ENCODE measurements at regions not wholly inside any gene's neighbourhood (a gene's known extent, or its start where the extent isn't known, plus 50 kb on each side); places are given as distances from the start of the nearest gene placed in this dataset.
"Not testable (repeated sequence)": the region's sequence is repeated elsewhere in the genome, so short reads cannot be mapped to it uniquely, and the experiment has no call there.

DNA sequence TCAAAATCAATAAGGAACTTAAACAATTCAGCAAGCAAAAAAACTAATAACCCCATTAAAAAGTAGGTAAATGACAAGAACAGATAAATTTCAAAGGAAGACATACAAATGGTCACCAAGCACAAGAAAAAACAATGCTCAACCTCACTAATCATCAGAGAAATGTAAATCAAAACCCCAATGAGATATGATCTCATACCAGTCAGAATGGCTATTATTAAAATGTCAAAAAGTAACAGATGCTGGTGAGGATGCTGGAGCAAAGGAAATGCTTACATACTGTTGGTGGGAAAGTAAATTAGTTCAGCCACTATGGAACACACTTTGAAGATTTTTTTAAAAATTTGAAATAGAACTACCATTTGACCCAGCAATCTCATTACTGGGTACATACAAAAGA lies 538.0 kb downstream of the TMX3 start:
- H3K4me3 ChIP-seq = no peak overlapping the region
- peaks cover 9% of the 10 kb centered on the region for H3K9me3 ChIP-seq (replicated peaks)
- no peak overlapping the region for H3K27ac ChIP-seq (replicated peaks)
- no peaks in the 10 kb centered on the region for H3K36me3 ChIP-seq
- intact Hi-C loops (cut with micrococcal nuclease) = no loop called here
- DNase-seq = no peak
- no peaks in the 10 kb centered on the region for H3K27me3 ChIP-seq (ENCODE audit: low read depth)
- no peaks in the 10 kb centered on the region for H3K4me1 ChIP-seq
- TF ChIP-seq, protein P1, sequence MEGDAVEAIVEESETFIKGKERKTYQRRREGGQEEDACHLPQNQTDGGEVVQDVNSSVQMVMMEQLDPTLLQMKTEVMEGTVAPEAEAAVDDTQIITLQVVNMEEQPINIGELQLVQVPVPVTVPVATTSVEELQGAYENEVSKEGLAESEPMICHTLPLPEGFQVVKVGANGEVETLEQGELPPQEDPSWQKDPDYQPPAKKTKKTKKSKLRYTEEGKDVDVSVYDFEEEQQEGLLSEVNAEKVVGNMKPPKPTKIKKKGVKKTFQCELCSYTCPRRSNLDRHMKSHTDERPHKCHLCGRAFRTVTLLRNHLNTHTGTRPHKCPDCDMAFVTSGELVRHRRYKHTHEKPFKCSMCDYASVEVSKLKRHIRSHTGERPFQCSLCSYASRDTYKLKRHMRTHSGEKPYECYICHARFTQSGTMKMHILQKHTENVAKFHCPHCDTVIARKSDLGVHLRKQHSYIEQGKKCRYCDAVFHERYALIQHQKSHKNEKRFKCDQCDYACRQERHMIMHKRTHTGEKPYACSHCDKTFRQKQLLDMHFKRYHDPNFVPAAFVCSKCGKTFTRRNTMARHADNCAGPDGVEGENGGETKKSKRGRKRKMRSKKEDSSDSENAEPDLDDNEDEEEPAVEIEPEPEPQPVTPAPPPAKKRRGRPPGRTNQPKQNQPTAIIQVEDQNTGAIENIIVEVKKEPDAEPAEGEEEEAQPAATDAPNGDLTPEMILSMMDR (IDR thresholded peaks at IDR 0.05; ENCODE audit: borderline replicate concordance) = no peak

DNA sequence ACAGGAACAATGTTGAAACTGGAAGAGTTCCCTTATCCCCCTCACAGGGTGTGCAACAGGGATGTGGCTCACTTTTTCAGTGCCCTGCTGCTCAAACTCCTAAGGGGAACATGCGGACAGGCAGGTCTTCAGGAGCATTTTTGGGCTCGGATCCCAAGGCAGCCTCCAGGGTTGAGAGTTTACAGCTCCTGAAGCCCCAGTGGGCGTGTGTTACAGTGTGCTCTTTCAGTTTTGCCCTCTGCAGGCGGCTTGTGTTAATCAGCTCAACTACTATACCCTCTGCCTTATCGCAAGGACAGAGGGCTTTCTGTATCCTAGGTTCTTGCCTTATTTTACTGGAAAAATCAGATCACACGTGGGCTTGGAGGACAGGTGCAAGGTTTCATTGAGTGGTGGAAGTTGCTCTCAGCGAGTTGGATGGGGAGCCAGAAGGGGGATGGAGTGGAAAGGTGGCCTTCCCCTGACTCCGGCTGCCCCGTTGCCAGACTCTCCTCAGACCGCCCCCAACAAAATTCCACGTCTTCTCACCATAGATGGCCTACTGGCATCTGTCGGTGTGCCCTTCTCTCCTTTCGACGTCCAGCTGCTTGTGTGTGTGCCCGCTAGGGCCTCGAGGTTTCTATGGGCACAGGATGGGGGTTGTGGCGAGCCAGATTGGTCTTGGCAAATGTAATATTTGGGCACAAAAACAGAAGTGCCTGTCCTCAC lies 541.9 kb downstream of the TMX3 start:
- no peak for DNase-seq
- Histone ChIP-seq H3K9me3 (replicated peaks) (peaks cover 25% of the 10 kb centered on the region), H3K4me3 (no peak overlapping the region), H3K36me3 (no peaks in the 10 kb centered on the region), H3K27ac (replicated peaks) (no peak overlapping the region), H3K27me3 (ENCODE audit: low read depth) (no peaks in the 10 kb centered on the region), H3K4me1 (no peaks in the 10 kb centered on the region)
- TF ChIP-seq, protein P1 (IDR thresholded peaks at IDR 0.05; ENCODE audit: borderline replicate concordance) = no peak
- intact Hi-C loops (cut with micrococcal nuclease) = no loop called here

DNA sequence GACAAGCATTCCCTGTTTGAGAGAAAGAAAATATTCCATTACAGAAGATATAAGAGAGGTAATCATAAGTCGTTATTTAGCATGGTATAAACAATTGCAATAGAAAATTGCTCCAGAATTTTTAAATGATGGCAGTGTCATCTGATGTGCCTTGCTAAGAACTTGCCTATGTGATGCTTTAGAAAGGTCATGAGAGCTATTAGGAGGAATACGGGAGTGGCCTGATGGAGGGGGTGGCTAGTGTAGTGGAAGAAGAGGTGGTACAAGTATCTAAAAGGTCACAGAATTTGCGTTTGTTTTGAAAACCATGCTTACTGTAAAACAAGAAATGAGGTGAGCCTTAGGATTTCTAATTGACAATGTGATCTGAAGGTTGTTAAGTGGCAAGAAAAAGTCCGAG lies 550.0 kb downstream of the TMX3 start:
- Histone ChIP-seq H3K36me3 (no peaks in the 10 kb centered on the region), H3K4me1 (no peaks in the 10 kb centered on the region), H3K9me3 (replicated peaks) (peaks cover 25% of the 10 kb centered on the region), H3K27ac (replicated peaks) (no peak overlapping the region), H3K27me3 (ENCODE audit: low read depth) (no peaks in the 10 kb centered on the region), H3K4me3 (no peak overlapping the region)
- no peak for DNase-seq
- intact Hi-C loops (cut with micrococcal nuclease) = no loop called here
- TF ChIP-seq, protein P1 (IDR thresholded peaks at IDR 0.05; ENCODE audit: borderline replicate concordance) = no peak

DNA sequence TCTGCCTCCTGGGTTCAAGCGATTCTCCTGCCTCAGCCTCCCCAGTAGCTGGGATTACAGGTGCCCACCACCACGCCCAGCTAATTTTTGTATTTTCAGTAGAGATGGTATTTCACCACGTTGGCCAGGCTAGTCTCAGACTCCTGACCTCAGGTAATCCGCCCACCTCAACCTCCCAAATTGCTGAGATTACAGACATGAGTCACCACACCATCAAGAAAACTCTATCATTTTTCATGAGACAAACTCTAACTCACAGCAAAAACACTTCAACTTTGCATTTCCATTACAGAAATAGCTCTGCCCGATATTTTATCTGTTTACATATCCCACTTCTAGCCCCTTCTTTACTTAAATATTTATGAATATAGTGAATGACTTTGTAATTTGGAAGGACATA lies 561.1 kb downstream of the TMX3 start:
- peaks cover 22% of the 10 kb centered on the region for H3K9me3 ChIP-seq (replicated peaks)
- H3K4me1 ChIP-seq; DNase-seq; intact Hi-C loops (cut with micrococcal nuclease); H3K4me3 ChIP-seq; H3K27me3 ChIP-seq (ENCODE audit: low read depth); H3K36me3 ChIP-seq; H3K27ac ChIP-seq (replicated peaks): not testable (repeated sequence)

DNA sequence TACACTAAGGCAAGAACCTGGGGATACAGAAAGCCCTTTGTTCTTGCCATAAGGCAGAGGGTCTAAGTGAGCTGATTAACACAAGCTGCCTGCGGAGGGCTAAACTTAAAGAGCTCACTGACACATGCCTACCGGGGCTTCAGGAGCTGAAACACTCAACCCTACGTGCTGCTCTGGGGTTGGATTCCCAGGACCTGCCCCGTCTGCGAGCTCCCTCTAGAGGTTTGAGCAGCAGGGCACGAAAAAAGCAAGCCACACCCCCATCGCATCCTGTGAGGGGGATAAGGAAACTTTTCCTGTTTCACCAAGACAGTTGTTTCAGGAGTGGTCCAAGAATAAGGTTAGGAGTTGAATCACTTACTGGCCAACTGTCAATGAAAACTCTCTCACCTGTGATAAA lies 562.1 kb downstream of the TMX3 start:
- no peaks in the 10 kb centered on the region for H3K36me3 ChIP-seq
- TF ChIP-seq, protein P1 (IDR thresholded peaks at IDR 0.05; ENCODE audit: borderline replicate concordance) = no peak
- no peak for DNase-seq
- intact Hi-C loops (cut with micrococcal nuclease) = no loop called here
- no peaks in the 10 kb centered on the region for H3K4me1 ChIP-seq
- H3K4me3 ChIP-seq = no peak overlapping the region
- peaks cover 13% of the 10 kb centered on the region for H3K9me3 ChIP-seq (replicated peaks)
- no peaks in the 10 kb centered on the region for H3K27me3 ChIP-seq (ENCODE audit: low read depth)
- no peak overlapping the region for H3K27ac ChIP-seq (replicated peaks)

DNA sequence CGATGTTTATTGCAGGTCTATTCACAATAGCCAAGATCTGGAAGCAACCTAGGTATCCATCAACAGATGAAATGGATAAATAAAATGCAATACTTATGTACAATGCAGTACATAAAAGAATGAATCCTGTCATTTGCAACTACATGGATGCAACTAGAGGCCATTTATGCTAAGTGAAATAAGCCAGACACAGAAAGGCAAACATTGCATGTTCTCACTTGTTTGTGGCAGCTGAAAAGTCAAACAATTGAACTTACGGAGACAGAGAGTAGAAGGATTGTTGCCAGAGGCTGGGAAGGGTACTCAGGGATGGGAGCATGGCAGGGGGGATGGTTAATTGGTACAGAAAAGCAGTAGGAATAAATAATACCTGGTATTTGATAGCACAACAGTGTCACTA lies 563.9 kb downstream of the TMX3 start:
- H3K36me3 ChIP-seq = no peaks in the 10 kb centered on the region
- no peak for DNase-seq
- H3K27ac ChIP-seq (replicated peaks) = no peak overlapping the region
- TF ChIP-seq, protein P1 (IDR thresholded peaks at IDR 0.05; ENCODE audit: borderline replicate concordance) = no peak
- no peak overlapping the region for H3K4me3 ChIP-seq
- no peaks in the 10 kb centered on the region for H3K27me3 ChIP-seq (ENCODE audit: low read depth)
- H3K4me1 ChIP-seq = no peaks in the 10 kb centered on the region
- no peaks in the 10 kb centered on the region for H3K9me3 ChIP-seq (replicated peaks)
- intact Hi-C loops (cut with micrococcal nuclease) = no loop called here
